GM12878 (cell line): ENCODE measurements at regions not wholly inside any gene's neighbourhood (a gene's known extent, or its start where the extent isn't known, plus 50 kb on each side); places are given as distances from the start of the nearest gene placed in this dataset.
A peak's percentile ranks its signal among the peaks of the same experiment; 100 is the strongest.

ENCODE experiments used
- ATAC-seq: fragments of 200-7000 bp; cut with Tn5 transposase; 3 replicates; pipeline ENCODE4 v1.9.1; 2020; ENCODE audit warnings: mild to moderate bottlenecking, moderate library complexity
- BruUV-seq: library from RNA; stranded (reverse); fragments of 400-500 nt; replicated peaks from 2 replicates; lab custom pipeline; 2021; lab: Mats Ljungman, UMichigan
- CTCF ChIA-PET: fragments of 300-600 bp; sonication (Branson Sonifier 250); formaldehyde crosslinking; extraction: SDS; loops from one replicate; lab custom pipeline; 2021; ENCODE audit warnings: inconsistent platforms; lab: Yijun Ruan, JAX
- POLR2A ChIA-PET: fragments of 350-600 bp; formaldehyde crosslinking; extraction: SDS; loops from one replicate; lab custom pipeline; 2021; ENCODE audit warnings: inconsistent platforms; lab: Charles Lee
- RAD21 ChIA-PET: fragments of 300-600 bp; sonication (Branson Sonifier 250); formaldehyde crosslinking; loops from one replicate; lab custom pipeline; 2023; ENCODE audit warnings: antibody characterized with exemption; ENCODE audit not compliant: unreplicated experiment; lab: Charles Lee
- SMC1A ChIA-PET: fragments of 300-600 bp; sonication (Branson Sonifier 250); formaldehyde crosslinking; loops from one replicate; lab custom pipeline; 2023; ENCODE audit not compliant: unreplicated experiment, uncharacterized antibody; lab: Charles Lee
- DNase-seq: peaks from one replicate; pipeline ENCODE4 v3.0.0-alpha.2; 2011; ENCODE audit warnings: low read depth, low spot score
- FAIRE-seq: peaks from 3 replicates; lab custom pipeline; 2011; peaks lifted over from hg19 to GRCh38; lab: Jason Lieb, UNC
- H2AFZ ChIP-seq: 2 replicates; pipeline ENCODE4 v1.6.0; 2011; ENCODE audit warnings: low read depth, low read length, control low read depth; ENCODE audit not compliant: control insufficient read depth
- H3K27ac ChIP-seq: 2 replicates; pipeline ENCODE4 v1.5.1; 2011; ENCODE audit warnings: control low read depth; ENCODE audit not compliant: control insufficient read depth, insufficient read depth
- H3K27me3 ChIP-seq, 2 experiments: replicated peaks in 1 of 2; 2 replicates each; pipeline versions ENCODE4 v1.6.0 to v1.6.1; 2011; ENCODE audit warnings: low read length in 1 of 2; ENCODE audit not compliant: control insufficient read depth in 2 of 2, insufficient read depth in 2 of 2
- H3K36me3 ChIP-seq, 2 experiments: 2 replicates each; pipeline ENCODE4 v1.5.1; 2011; ENCODE audit warnings: low read length in 1 of 2; ENCODE audit not compliant: control insufficient read depth in 2 of 2, insufficient read depth in 2 of 2
- H3K4me1 ChIP-seq: 2 replicates; pipeline ENCODE4 v1.6.1; 2011; ENCODE audit warnings: mild to moderate bottlenecking, low read length, moderate library complexity, mixed read lengths; ENCODE audit not compliant: control insufficient read depth, insufficient read depth
- H3K4me2 ChIP-seq: 2 replicates; pipeline ENCODE4 v1.6.0; 2011; ENCODE audit warnings: control low read depth; ENCODE audit not compliant: control insufficient read depth, insufficient read depth
- H3K4me3 ChIP-seq: fragments of 200-600 bp; sonication (generic); 2 replicates; pipeline ENCODE4 v1.5.1; 2016
- H3K79me2 ChIP-seq: 2 replicates; pipeline ENCODE4 v1.6.0; 2011; ENCODE audit warnings: low read length; ENCODE audit not compliant: control insufficient read depth, insufficient read depth
- H3K9ac ChIP-seq: 2 replicates; pipeline ENCODE4 v1.8.0; 2011; ENCODE audit warnings: low read length, control low read depth, mixed read lengths; ENCODE audit not compliant: control insufficient read depth, insufficient read depth
- H3K9me3 ChIP-seq: replicated peaks from 3 replicates; pipeline ENCODE4 v1.5.1; 2011; ENCODE audit warnings: mild to moderate bottlenecking, low read length; ENCODE audit not compliant: control insufficient read depth, insufficient read depth
- H4K20me1 ChIP-seq: 2 replicates; pipeline ENCODE4 v1.6.0; 2011; ENCODE audit not compliant: control insufficient read depth, insufficient read depth
- CHD1 ChIP-seq: IDR thresholded peaks from 2 replicates; pipeline ENCODE4 v1.6.1; 2012; ENCODE audit warnings: low read depth, low read length, improper control_type of control experiment
- FOS ChIP-seq: IDR thresholded peaks from 3 replicates; pipeline ENCODE4 v1.6.1; 2011; ENCODE audit warnings: borderline replicate concordance; ENCODE audit not compliant: insufficient read length; ENCODE audit errors: extremely low read depth
- GATAD2B ChIP-seq: fragments of 450-650 bp; conservative IDR thresholded peaks from 2 replicates; pipeline ENCODE4 v1.6.1; 2017; ENCODE audit warnings: low read depth, mild to moderate bottlenecking, moderate library complexity
- IRF4 ChIP-seq: IDR thresholded peaks from 2 replicates; pipeline ENCODE4 v1.6.1; 2011; ENCODE audit warnings: low read depth, low read length
- MYB ChIP-seq: fragments of 150-350 bp; IDR thresholded peaks from 2 replicates; pipeline ENCODE4 v1.6.1; 2014; ENCODE audit warnings: mild to moderate bottlenecking, low read depth, low read length, borderline replicate concordance
- NR2C1 ChIP-seq: fragments of 450-650 bp; IDR thresholded peaks from 2 replicates; pipeline ENCODE4 v1.6.1; 2017; ENCODE audit warnings: antibody characterized with exemption, mild to moderate bottlenecking, moderate library complexity
- PAX8 ChIP-seq: fragments of 450-650 bp; IDR thresholded peaks from 2 replicates; pipeline ENCODE4 v1.6.1; 2017; ENCODE audit warnings: mild to moderate bottlenecking, moderate library complexity
- POLR2AphosphoS2 ChIP-seq: IDR thresholded peaks from 2 replicates; pipeline ENCODE4 v1.6.1; 2011; ENCODE audit warnings: low read depth, mild to moderate bottlenecking, low read length, improper control_type of control experiment, moderate library complexity
- RUNX3 ChIP-seq: IDR thresholded peaks from 2 replicates; pipeline ENCODE4 v1.6.1; 2012; ENCODE audit warnings: low read length, inconsistent platforms
- SMC3 ChIP-seq: IDR thresholded peaks from 2 replicates; pipeline ENCODE4 v1.6.1; 2011; ENCODE audit warnings: low read length, improper control_type of control experiment, borderline replicate concordance
- SPI1 ChIP-seq: IDR thresholded peaks from 2 replicates; pipeline ENCODE4 v1.6.1; 2011; ENCODE audit warnings: low read depth, mild to moderate bottlenecking, low read length, moderate library complexity, borderline replicate concordance; ENCODE audit not compliant: insufficient read depth
- SRF ChIP-seq, 2 experiments: IDR thresholded peaks; 2 replicates each; pipeline ENCODE4 v1.6.1; 2011; ENCODE audit warnings: low read depth in 2 of 2, low read length in 2 of 2, mild to moderate bottlenecking in 1 of 2, moderate library complexity in 1 of 2
- TCF7 ChIP-seq: IDR thresholded peaks from 2 replicates; pipeline ENCODE4 v1.6.1; 2014; ENCODE audit warnings: antibody characterized with exemption, borderline replicate concordance
- ZNF274 ChIP-seq: IDR thresholded peaks from one replicate; pipeline ENCODE4 v1.8.0; 2011; ENCODE audit not compliant: insufficient read length, insufficient read depth
- ZSCAN29 ChIP-seq: fragments of 450-650 bp; IDR thresholded peaks from 2 replicates; pipeline ENCODE4 v1.6.1; 2017; ENCODE audit warnings: mild to moderate bottlenecking, moderate library complexity
- WGBS: methylation state at CpG from one replicate; pipeline ENCODE4 v1.1.6; 2016; ENCODE audit warnings: low lambda C conversion rate; ENCODE audit not compliant: insufficient replicate concordance, insufficient coverage; ENCODE audit errors: missing lambda C conversion rate; 5-methylcytosine and 5-hydroxymethylcytosine counted together
- in situ Hi-C: fragments of 300-500 bp; cut with MboI; formaldehyde crosslinking; loops from 9 replicates; pipeline ENCODE4 v1.14.3; 2018; ENCODE audit warnings: mixed read lengths
- intact Hi-C: fragments of 100-400 bp; cut with micrococcal nuclease; formaldehyde crosslinking; loops from one replicate; pipeline ENCODE4 v1.14.2; 2022; ENCODE audit not compliant: unreplicated experiment
- TF ChIP-seq, protein P1 (sequence below): fragments of 450-650 bp; IDR thresholded peaks from 2 replicates; pipeline ENCODE4 v1.6.1; 2017; ENCODE audit warnings: borderline replicate concordance

DNA sequence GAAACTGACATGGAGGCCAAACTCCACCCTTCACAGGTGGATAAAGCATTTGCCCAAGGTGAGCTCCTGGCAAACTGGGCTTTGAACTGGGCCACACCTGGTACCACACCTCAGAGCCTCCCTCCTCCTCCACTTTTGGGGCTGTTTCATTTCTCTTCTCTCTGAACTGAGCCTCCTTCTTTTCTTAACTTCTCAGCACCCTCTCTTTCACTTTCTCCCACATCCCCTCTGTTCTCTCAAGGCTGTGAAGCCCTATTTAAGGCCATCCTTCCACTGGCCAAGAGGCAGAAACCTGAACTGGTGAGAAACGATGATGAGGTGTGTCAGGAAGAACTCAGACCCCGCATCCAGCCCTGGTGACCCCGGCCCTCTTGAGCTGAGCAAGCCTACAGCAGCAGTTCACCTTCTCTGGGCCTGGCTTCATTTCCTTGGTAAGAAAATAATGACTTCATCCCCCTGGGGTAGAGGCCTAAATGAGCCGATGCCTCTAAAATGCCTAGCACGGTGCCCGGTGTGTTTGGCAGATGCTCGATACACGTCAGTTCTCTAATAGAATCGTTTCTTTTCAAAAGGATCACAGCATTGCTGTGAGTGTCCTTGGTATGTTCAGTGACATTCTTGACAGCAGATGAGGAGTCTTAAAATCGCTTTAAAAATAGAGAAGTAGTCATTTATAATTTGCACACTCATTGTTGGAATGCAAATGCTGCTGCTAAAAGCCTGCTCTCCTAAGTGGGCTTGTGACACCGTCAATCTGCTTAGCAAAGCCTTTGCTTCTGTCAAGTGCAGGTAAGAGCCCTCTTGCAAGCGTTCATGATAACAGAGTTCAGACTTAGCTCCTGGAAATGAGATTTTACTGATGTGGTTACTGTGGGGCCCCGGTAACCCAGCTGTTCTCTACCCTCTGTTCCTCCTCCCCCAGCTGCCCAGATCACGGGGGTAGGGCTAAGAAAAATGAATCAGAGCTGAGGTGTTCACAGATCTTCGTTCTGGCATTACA lies 97.7 kb upstream of the ATP2B2 start:
- H2AFZ ChIP-seq, result no peak overlapping the region
- H3K4me2 ChIP-seq, result peak overlapping the region; percentile 5; the same call in 1 of the 2 replicates
- intact Hi-C loops, result no loop called here
- DNase-seq (peak; percentile 37), ATAC-seq (peak; percentile 45)
- WGBS, result 1% methylated on average over 15 of the region's 15 CpGs
- no peak overlapping the region for H3K4me3 ChIP-seq
- TF ChIP-seq TCF7 (peak; percentile 65; the same call in 1 of the 2 replicates), RUNX3 (peak; percentile 85), PAX8 (no peak)
- TF ChIP-seq, all 136 proteins: peak for 2
- POLR2A ChIA-PET, result no interaction called here
- in situ Hi-C loops, result no loop called here
- Histone ChIP-seq H3K36me3 (no peaks in the 10 kb centered on the region), H3K9ac (no peak overlapping the region), H3K79me2 (no peaks in the 10 kb centered on the region), H3K9me3 (no peaks in the 10 kb centered on the region), H3K27me3 (no peaks in the 10 kb centered on the region; a peak in 2 of 4 replicates), H3K27ac (0 out of 2 replicates have a peak overlapping the region, but pooled peaks have one; percentile 7), H3K4me1 (peaks cover 12% of the 10 kb centered on the region), H4K20me1 (no peaks in the 10 kb centered on the region)
- SMC1A ChIA-PET, result interaction anchor here (1.3 kb wide), 1 partner anchor 8 kb away, joined by 4 read pairs; no protein-coding TSS in a partner anchor
- no TSS peak for BruUV-seq
- CTCF ChIA-PET, result interaction anchor here (0.7 to 1.5 kb wide), 2 partner anchors 124 to 135 kb away, joined by 5 read pairs; no protein-coding TSS in a partner anchor
- RAD21 ChIA-PET, result interaction anchor here (1.2 kb wide), 1 partner anchor 8 kb away, joined by 4 read pairs; no protein-coding TSS in a partner anchor
- FAIRE-seq, result peak; percentile 92

DNA sequence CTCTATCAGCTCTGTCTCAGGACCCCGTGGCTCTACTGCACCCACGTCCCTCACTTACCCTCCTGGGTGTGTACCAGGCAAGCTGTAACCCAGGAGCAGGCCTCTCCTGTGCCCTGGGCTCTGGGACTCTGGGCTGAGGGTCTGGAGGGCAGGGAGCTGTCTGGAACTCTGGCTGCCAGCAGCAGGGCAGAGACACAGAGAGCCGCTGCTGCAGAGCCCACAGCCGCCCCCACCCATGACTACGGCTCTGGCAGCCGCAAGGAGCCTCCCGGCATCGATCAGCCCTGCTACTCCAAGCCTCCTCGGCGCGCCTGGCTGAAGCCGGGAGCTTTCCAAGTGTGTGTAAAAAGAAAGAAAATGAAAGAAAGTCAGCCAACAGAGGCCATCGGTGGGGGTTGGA lies 103.7 kb upstream of the ATP2B2 start:
- no peaks in the 10 kb centered on the region for H3K27me3 ChIP-seq
- no peak for TF ChIP-seq GATAD2B
- TF ChIP-seq, protein P1, sequence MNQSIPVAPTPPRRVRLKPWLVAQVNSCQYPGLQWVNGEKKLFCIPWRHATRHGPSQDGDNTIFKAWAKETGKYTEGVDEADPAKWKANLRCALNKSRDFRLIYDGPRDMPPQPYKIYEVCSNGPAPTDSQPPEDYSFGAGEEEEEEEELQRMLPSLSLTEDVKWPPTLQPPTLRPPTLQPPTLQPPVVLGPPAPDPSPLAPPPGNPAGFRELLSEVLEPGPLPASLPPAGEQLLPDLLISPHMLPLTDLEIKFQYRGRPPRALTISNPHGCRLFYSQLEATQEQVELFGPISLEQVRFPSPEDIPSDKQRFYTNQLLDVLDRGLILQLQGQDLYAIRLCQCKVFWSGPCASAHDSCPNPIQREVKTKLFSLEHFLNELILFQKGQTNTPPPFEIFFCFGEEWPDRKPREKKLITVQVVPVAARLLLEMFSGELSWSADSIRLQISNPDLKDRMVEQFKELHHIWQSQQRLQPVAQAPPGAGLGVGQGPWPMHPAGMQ, result no peak
- TF ChIP-seq MYB, result no peak
- TF ChIP-seq NR2C1, result no peak
- TF ChIP-seq IRF4, result no peak
- no peak for TF ChIP-seq POLR2AphosphoS2
- no peak for TF ChIP-seq ZSCAN29
- no peak for TF ChIP-seq SMC3
- TF ChIP-seq ZNF274, result no peak
- TF ChIP-seq SPI1, result no peak
- TF ChIP-seq PAX8, result no peak
- TF ChIP-seq SRF (IDR thresholded peaks at IDR 0.05; ENCODE audit: low read depth in 2 of 2, low read length in 2 of 2), result no peak
- no peak for TF ChIP-seq CHD1
- no peak for TF ChIP-seq FOS

More for the DNA sequence above, 103.7 kb upstream of the ATP2B2 start:
- Histone ChIP-seq H3K4me3 (no peak overlapping the region), H3K9me3 (no peaks in the 10 kb centered on the region; the same call in 1 of the 3 replicates), H3K79me2 (no peaks in the 10 kb centered on the region), H4K20me1 (no peaks in the 10 kb centered on the region), H2AFZ (no peak overlapping the region), H3K27ac (no peak overlapping the region), H3K36me3 (no peaks in the 10 kb centered on the region), H3K9ac (no peak overlapping the region), H3K4me2 (no peak overlapping the region), H3K4me1 (no peaks in the 10 kb centered on the region)
- in situ Hi-C loops (no loop called here), intact Hi-C loops (no loop called here)
- WGBS, result 36% methylated on average over 13 of the region's 13 CpGs
- CTCF ChIA-PET, result no interaction called here
- FAIRE-seq, result no peak
- POLR2A ChIA-PET, result no interaction called here
- SMC1A ChIA-PET, result no interaction called here
- RAD21 ChIA-PET, result no interaction called here
- DNase-seq, result no peak
- ATAC-seq, result no peak
- BruUV-seq, result no TSS peak
